H9 (cell line): ENCODE measurements at regions not wholly inside any gene's neighbourhood (a gene's known extent, or its start where the extent isn't known, plus 50 kb on each side); places are given as distances from the start of the nearest gene placed in this dataset.

Source experiments
- DNase-seq: peaks from one replicate; pipeline ENCODE4 v3.0.0-alpha.2; 2017
- H2AFZ ChIP-seq: one replicate; pipeline ENCODE4 v1.6.1; 2013; ENCODE audit warnings: mild to moderate bottlenecking, low read length, control low read depth, moderate library complexity
- H2AK5ac ChIP-seq: 2 replicates; pipeline ENCODE4 v1.6.1; 2013; ENCODE audit warnings: low read length, control low read depth, mixed read lengths; ENCODE audit not compliant: insufficient read length
- H2BK120ac ChIP-seq: one replicate; pipeline ENCODE4 v1.6.1; 2013; ENCODE audit warnings: low read depth, mild to moderate bottlenecking, low read length, control low read depth, inconsistent platforms; ENCODE audit not compliant: poor library complexity, severe bottlenecking
- H2BK12ac ChIP-seq: 2 replicates; pipeline ENCODE4 v1.6.1; 2013; ENCODE audit warnings: low read length, control low read depth, mixed read lengths, low read depth; ENCODE audit not compliant: insufficient read length
- H2BK15ac ChIP-seq: 2 replicates; pipeline ENCODE4 v1.6.1; 2013; ENCODE audit warnings: low read depth, low read length, control low read depth
- H2BK20ac ChIP-seq: one replicate; pipeline ENCODE4 v1.6.1; 2013; ENCODE audit warnings: low read depth, mild to moderate bottlenecking, low read length, control low read depth, inconsistent platforms; ENCODE audit not compliant: poor library complexity, severe bottlenecking
- H2BK5ac ChIP-seq: 2 replicates; pipeline ENCODE4 v1.6.1; 2013; ENCODE audit warnings: low read length, control low read depth, mixed read lengths; ENCODE audit not compliant: insufficient read length
- H3K14ac ChIP-seq: 2 replicates; pipeline ENCODE4 v1.6.1; 2013; ENCODE audit warnings: low read length, control low read depth; ENCODE audit not compliant: insufficient read depth
- H3K18ac ChIP-seq: 2 replicates; pipeline ENCODE4 v1.6.1; 2013; ENCODE audit warnings: low read depth, mild to moderate bottlenecking, mixed read lengths, low read length, control low read depth; ENCODE audit not compliant: insufficient read length
- H3K23ac ChIP-seq: 2 replicates; pipeline ENCODE4 v1.6.1; 2013; ENCODE audit warnings: low read length, control low read depth, mixed read lengths, low read depth; ENCODE audit not compliant: insufficient read length
- H3K23me2 ChIP-seq: 2 replicates; pipeline ENCODE4 v1.6.1; 2013; ENCODE audit warnings: low read depth, mild to moderate bottlenecking, mixed read lengths, low read length, control low read depth; ENCODE audit not compliant: insufficient read length, poor library complexity, severe bottlenecking
- H3K27ac ChIP-seq: 2 replicates; pipeline ENCODE4 v1.5.1; 2013; ENCODE audit warnings: low read length, control low read depth, mixed read lengths, low read depth; ENCODE audit not compliant: insufficient read length
- H3K27me3 ChIP-seq: 2 replicates; pipeline ENCODE4 v1.6.1; 2013; ENCODE audit warnings: low read length, control low read depth, inconsistent platforms; ENCODE audit not compliant: insufficient read depth
- H3K4ac ChIP-seq: 2 replicates; pipeline ENCODE4 v1.6.1; 2013; ENCODE audit warnings: low read depth, mild to moderate bottlenecking, control low read depth, inconsistent platforms, low read length, moderate library complexity
- H3K4me1 ChIP-seq: 2 replicates; pipeline ENCODE4 v1.6.1; 2013; ENCODE audit warnings: low read length, control low read depth, inconsistent platforms; ENCODE audit not compliant: insufficient read depth
- H3K4me2 ChIP-seq: 2 replicates; pipeline ENCODE4 v1.6.1; 2013; ENCODE audit warnings: low read length, control low read depth, mixed read lengths; ENCODE audit not compliant: insufficient read length, insufficient read depth
- H3K56ac ChIP-seq: 2 replicates; pipeline ENCODE4 v1.6.1; 2013; ENCODE audit warnings: low read depth, mild to moderate bottlenecking, mixed read lengths, low read length, control low read depth; ENCODE audit not compliant: insufficient read length
- H3K79me1 ChIP-seq: 2 replicates; pipeline ENCODE4 v1.6.1; 2013; ENCODE audit warnings: low read depth, mild to moderate bottlenecking, moderate library complexity, low read length, control low read depth, inconsistent platforms; ENCODE audit not compliant: insufficient read depth, poor library complexity, severe bottlenecking
- H3K79me2 ChIP-seq: 2 replicates; pipeline ENCODE4 v1.6.1; 2013; ENCODE audit warnings: low read length, control low read depth, inconsistent platforms; ENCODE audit not compliant: insufficient read depth
- H3K9ac ChIP-seq: 2 replicates; pipeline ENCODE4 v1.6.1; 2013; ENCODE audit warnings: low read length, control low read depth, mixed read lengths; ENCODE audit not compliant: insufficient read length; ENCODE audit errors: extremely low read depth
- H3K9me3 ChIP-seq: one replicate; pipeline ENCODE4 v1.6.1; 2013; ENCODE audit warnings: low read depth, low read length, inconsistent platforms; ENCODE audit not compliant: control insufficient read depth
- H3T11ph ChIP-seq: one replicate; pipeline ENCODE4 v1.6.1; 2013; ENCODE audit warnings: mild to moderate bottlenecking, low read length, control low read depth, inconsistent platforms
- H4K20me1 ChIP-seq: one replicate; pipeline ENCODE4 v1.6.1; 2013; ENCODE audit not compliant: control insufficient read depth, insufficient read length, insufficient read depth
- H4K5ac ChIP-seq: 2 replicates; pipeline ENCODE4 v1.6.1; 2013; ENCODE audit warnings: low read depth, mild to moderate bottlenecking, mixed read lengths, low read length, control low read depth; ENCODE audit not compliant: insufficient read length
- H4K8ac ChIP-seq: replicated peaks from 2 replicates; pipeline ENCODE4 v1.6.1; 2013; ENCODE audit warnings: low read length, control low read depth, mixed read lengths, low read depth; ENCODE audit not compliant: insufficient read length
- H4K91ac ChIP-seq: 2 replicates; pipeline ENCODE4 v1.6.1; 2013; ENCODE audit warnings: low read depth, mild to moderate bottlenecking, moderate library complexity, mixed read lengths, low read length, control low read depth; ENCODE audit not compliant: insufficient read length
- H3K27ac Mint-ChIP-seq, 3 experiments: 2 replicates in 2 of 3; 3 replicates in 1 of 3; pipeline ENCODE4 v1.8.0; 2020 to 2021; ENCODE audit warnings: mixed read lengths in 3 of 3, mild to moderate bottlenecking in 1 of 3, moderate library complexity in 1 of 3
- H3K27me3 Mint-ChIP-seq: 2 replicates; pipeline ENCODE4 v1.8.0; 2021; ENCODE audit warnings: low read depth, mild to moderate bottlenecking, moderate library complexity, mixed read lengths
- H3K36me3 Mint-ChIP-seq, 3 experiments: 2 replicates in 2 of 3; 3 replicates in 1 of 3; pipeline ENCODE4 v1.8.0; 2020 to 2021; ENCODE audit warnings: low read depth in 3 of 3, mixed read lengths in 3 of 3; ENCODE audit not compliant: insufficient read depth in 1 of 3
- H3K4me1 Mint-ChIP-seq, 2 experiments: 2 replicates each; pipeline ENCODE4 v1.8.0; 2020; ENCODE audit warnings: mixed read lengths in 2 of 2
- H3K4me3 Mint-ChIP-seq, 2 experiments: 2 replicates in 1 of 2; 3 replicates in 1 of 2; pipeline ENCODE4 v1.8.0; 2020 to 2021; ENCODE audit warnings: mild to moderate bottlenecking in 2 of 2, mixed read lengths in 2 of 2, moderate library complexity in 1 of 2
- H3K9me3 Mint-ChIP-seq, 2 experiments: 2 replicates in 1 of 2; 3 replicates in 1 of 2; pipeline ENCODE4 v1.8.0; 2020; ENCODE audit warnings: mild to moderate bottlenecking in 2 of 2, mixed read lengths in 2 of 2, moderate library complexity in 1 of 2
- CTCF ChIP-seq: fragments of 200-600 bp; sonication (generic); conservative IDR thresholded peaks from 3 replicates; pipeline ENCODE4 v1.8.0; 2021; ENCODE audit warnings: antibody characterized with exemption, mild to moderate bottlenecking
- WGBS: extraction: QIAGEN DNeasy Blood & Tissue Kit; methylation state at CpG from one replicate; pipeline ENCODE4 v1.1.7; 2013; ENCODE audit warnings: missing lambda C conversion rate, low lambda C conversion rate, mixed read lengths; ENCODE audit not compliant: insufficient read length; ENCODE audit errors: extremely low coverage; 5-methylcytosine and 5-hydroxymethylcytosine counted together

- Histone ChIP-seq H4K5ac (no peak overlapping the region), H3K79me2 (no peaks in the 10 kb centered on the region), H3K56ac (no peak overlapping the region), H3K9ac (no peak overlapping the region), H3K27me3 (no peaks in the 10 kb centered on the region), H2BK20ac (no peak overlapping the region), H3K23ac (no peak overlapping the region), H3K4me2 (no peak overlapping the region), H2BK15ac (no peak overlapping the region), H2AK5ac (no peak overlapping the region), H3T11ph (no peak overlapping the region), H2BK120ac (no peak overlapping the region), H2AFZ (no peak overlapping the region), H2BK5ac (no peak overlapping the region), H4K20me1 (no peaks in the 10 kb centered on the region), H4K8ac (no peak overlapping the region), H3K4me1 (no peaks in the 10 kb centered on the region), H3K4ac (no peak overlapping the region), H3K23me2 (no peaks in the 10 kb centered on the region), H3K14ac (no peak overlapping the region), H3K27ac (no peak overlapping the region), H2BK12ac (no peak overlapping the region), H3K18ac (no peak overlapping the region), H3K9me3 (no peaks in the 10 kb centered on the region), H4K91ac (no peak overlapping the region), H3K79me1 (no peaks in the 10 kb centered on the region)
- no peak for TF ChIP-seq CTCF
- Mint-ChIP-seq H3K36me3 (peaks cover 2 to 20% (median 5%) of the 10 kb centered on the region in 3 experiments; a peak in 4 of 7 replicates), H3K4me1 (no peaks in the 10 kb centered on the region), H3K27ac (no peak overlapping the region), H3K27me3 (no peaks in the 10 kb centered on the region), H3K4me3 (no peak overlapping the region), H3K9me3 (peaks cover 13% of the 10 kb centered on the region in 2 experiments)
- no CpG with 5 or more reads among the region's 1 CpG for WGBS
- DNase-seq: no peak
Observed at GRCh38 chr11:105344938-105345337, 205.4 kb upstream of the CARD18 start.
